MM.1S (cell line): ENCODE measurements at regions not wholly inside any gene's neighbourhood (a gene's known extent, or its start where the extent isn't known, plus 50 kb on each side); places are given as distances from the start of the nearest gene placed in this dataset.

ENCODE experiments used
- DNase-seq: peaks from one replicate; pipeline ENCODE4 v3.0.0-alpha.2; 2015
- H2AFZ ChIP-seq: fragments of 300-600 bp; sonication (generic); 2 replicates; pipeline ENCODE4 v1.6.0; 2016; ENCODE audit warnings: antibody characterized with exemption, low read length
- H3F3A ChIP-seq: fragments of 300-600 bp; sonication (generic); 2 replicates; pipeline ENCODE4 v1.6.1; 2016; ENCODE audit warnings: mild to moderate bottlenecking, antibody characterized with exemption, low read length, moderate library complexity, mixed read lengths; ENCODE audit not compliant: insufficient read depth
- H3K27ac ChIP-seq: fragments of 300-600 bp; sonication (generic); 2 replicates; pipeline ENCODE4 v1.5.1; 2016; ENCODE audit warnings: mild to moderate bottlenecking, low read length
- H3K27me3 ChIP-seq: fragments of 300-600 bp; sonication (generic); replicated peaks from 2 replicates; pipeline ENCODE4 v1.6.0; 2016; ENCODE audit warnings: low read length; ENCODE audit not compliant: insufficient read depth
- H3K36me3 ChIP-seq: fragments of 300-600 bp; sonication (generic); replicated peaks from 2 replicates; pipeline ENCODE4 v1.6.1; 2016; ENCODE audit warnings: mild to moderate bottlenecking, low read length, mixed read lengths; ENCODE audit not compliant: insufficient read depth
- H3K4me1 ChIP-seq: fragments of 300-600 bp; sonication (generic); 2 replicates; pipeline ENCODE4 v1.6.1; 2016; ENCODE audit warnings: low read length, mixed read lengths
- H3K4me2 ChIP-seq: fragments of 300-600 bp; sonication (generic); 2 replicates; pipeline ENCODE4 v1.6.0; 2016; ENCODE audit warnings: low read depth, low read length
- H3K4me3 ChIP-seq: fragments of 300-600 bp; sonication (generic); 2 replicates; pipeline ENCODE4 v1.5.1; 2016; ENCODE audit warnings: low read length, mixed read lengths
- H3K79me2 ChIP-seq: fragments of 300-600 bp; sonication (generic); 2 replicates; pipeline ENCODE4 v1.6.1; 2016; ENCODE audit warnings: mixed run types, low read length, mixed read lengths
- H3K9ac ChIP-seq: fragments of 300-600 bp; sonication (generic); 2 replicates; pipeline ENCODE4 v1.6.1; 2016; ENCODE audit warnings: low read length, mixed read lengths
- H3K9me2 ChIP-seq: fragments of 300-600 bp; sonication (generic); replicated peaks from 2 replicates; pipeline ENCODE4 v1.6.1; 2016; ENCODE audit warnings: mild to moderate bottlenecking, low read length, mixed read lengths; ENCODE audit not compliant: insufficient read depth
- H3K9me3 ChIP-seq: fragments of 300-600 bp; sonication (generic); replicated peaks from 2 replicates; pipeline ENCODE4 v1.6.1; 2016; ENCODE audit warnings: mild to moderate bottlenecking, low read length, mixed read lengths; ENCODE audit not compliant: insufficient read depth
- H4K20me1 ChIP-seq: fragments of 300-600 bp; sonication (generic); 2 replicates; pipeline ENCODE4 v1.6.1; 2016; ENCODE audit warnings: mild to moderate bottlenecking, low read length, moderate library complexity, mixed read lengths; ENCODE audit not compliant: insufficient read depth
- EZH2 ChIP-seq: fragments of 300-600 bp; sonication (generic); optimal IDR thresholded peaks from 2 replicates; pipeline ENCODE3; 2017; ENCODE audit warnings: low read depth, mild to moderate bottlenecking, antibody characterized with exemption, low read length, mixed read lengths
- EZH2phosphoT487 ChIP-seq: fragments of 300-600 bp; sonication (generic); IDR thresholded peaks from 2 replicates; pipeline ENCODE4 v1.6.1; 2018; ENCODE audit warnings: antibody characterized with exemption, low read length
- TF ChIP-seq, protein P1 (sequence below): fragments of 300-600 bp; sonication (generic); IDR thresholded peaks from 2 replicates; pipeline ENCODE4 v1.5.1; 2016; ENCODE audit warnings: antibody characterized with exemption, low read length, mixed read lengths

GRCh38 chr5:72046106-72046505, 61.2 kb upstream of the MAP1B start:
- H3K9me2 ChIP-seq = no peaks in the 10 kb centered on the region
- TF ChIP-seq EZH2phosphoT487 (no peak), EZH2 (no peak)
- TF ChIP-seq, protein P1, sequence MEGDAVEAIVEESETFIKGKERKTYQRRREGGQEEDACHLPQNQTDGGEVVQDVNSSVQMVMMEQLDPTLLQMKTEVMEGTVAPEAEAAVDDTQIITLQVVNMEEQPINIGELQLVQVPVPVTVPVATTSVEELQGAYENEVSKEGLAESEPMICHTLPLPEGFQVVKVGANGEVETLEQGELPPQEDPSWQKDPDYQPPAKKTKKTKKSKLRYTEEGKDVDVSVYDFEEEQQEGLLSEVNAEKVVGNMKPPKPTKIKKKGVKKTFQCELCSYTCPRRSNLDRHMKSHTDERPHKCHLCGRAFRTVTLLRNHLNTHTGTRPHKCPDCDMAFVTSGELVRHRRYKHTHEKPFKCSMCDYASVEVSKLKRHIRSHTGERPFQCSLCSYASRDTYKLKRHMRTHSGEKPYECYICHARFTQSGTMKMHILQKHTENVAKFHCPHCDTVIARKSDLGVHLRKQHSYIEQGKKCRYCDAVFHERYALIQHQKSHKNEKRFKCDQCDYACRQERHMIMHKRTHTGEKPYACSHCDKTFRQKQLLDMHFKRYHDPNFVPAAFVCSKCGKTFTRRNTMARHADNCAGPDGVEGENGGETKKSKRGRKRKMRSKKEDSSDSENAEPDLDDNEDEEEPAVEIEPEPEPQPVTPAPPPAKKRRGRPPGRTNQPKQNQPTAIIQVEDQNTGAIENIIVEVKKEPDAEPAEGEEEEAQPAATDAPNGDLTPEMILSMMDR = no peak
- H3K4me2 ChIP-seq = no peak overlapping the region
- H3F3A ChIP-seq = no peaks in the 10 kb centered on the region
- no peaks in the 10 kb centered on the region for H3K36me3 ChIP-seq
- H3K9me3 ChIP-seq = no peaks in the 10 kb centered on the region
- H3K4me3 ChIP-seq = no peak overlapping the region
- no peaks in the 10 kb centered on the region for H3K27me3 ChIP-seq
- no peak overlapping the region for H3K9ac ChIP-seq
- no peaks in the 10 kb centered on the region for H4K20me1 ChIP-seq
- no peaks in the 10 kb centered on the region for H3K4me1 ChIP-seq
- no peak overlapping the region for H3K27ac ChIP-seq
- no peak overlapping the region for H2AFZ ChIP-seq
- no peak for DNase-seq
- H3K79me2 ChIP-seq = no peaks in the 10 kb centered on the region

- H4K20me1 ChIP-seq = no peaks in the 10 kb centered on the region
- H2AFZ ChIP-seq = no peak overlapping the region
- no peak overlapping the region for H3K4me2 ChIP-seq
- H3K27me3 ChIP-seq = no peaks in the 10 kb centered on the region
- H3K4me1 ChIP-seq = no peaks in the 10 kb centered on the region
- DNase-seq = no peak
- no peaks in the 10 kb centered on the region for H3F3A ChIP-seq
- H3K9ac ChIP-seq = no peak overlapping the region
- no peak overlapping the region for H3K4me3 ChIP-seq
- no peak overlapping the region for H3K27ac ChIP-seq
- H3K79me2 ChIP-seq = no peaks in the 10 kb centered on the region
- H3K9me3 ChIP-seq = no peaks in the 10 kb centered on the region
- no peaks in the 10 kb centered on the region for H3K9me2 ChIP-seq
- no peaks in the 10 kb centered on the region for H3K36me3 ChIP-seq
- no peak for TF ChIP-seq EZH2phosphoT487
- TF ChIP-seq, protein P1 = no peak
- no peak for TF ChIP-seq EZH2
Measured at GRCh38 chr5:72055636-72056035, 51.6 kb upstream of the MAP1B start.
